DOHH2 (cell line): ENCODE measurements at regions not wholly inside any gene's neighbourhood (a gene's known extent, or its start where the extent isn't known, plus 50 kb on each side); places are given as distances from the start of the nearest gene placed in this dataset.

Experiments
- CTCF ChIP-seq: fragments of 200-600 bp; sonication (generic); IDR thresholded peaks from one replicate; pipeline ENCODE4 v1.5.1; 2014; ENCODE audit warnings: antibody characterized with exemption, mild to moderate bottlenecking, low read depth, low read length; ENCODE audit not compliant: poor library complexity, severe bottlenecking
- EZH2phosphoT487 ChIP-seq: fragments of 200-600 bp; sonication (generic); IDR thresholded peaks from 2 replicates; pipeline ENCODE4 v1.6.1; 2017; ENCODE audit warnings: borderline replicate concordance, mild to moderate bottlenecking, antibody characterized with exemption, low read length, moderate library complexity, mixed read lengths

GRCh38 chr9:89986190-89986589 is 381.4 kb downstream of the GADD45G start:
- TF ChIP-seq CTCF: no peak
- TF ChIP-seq EZH2phosphoT487: no peak
